Activated CD4-positive, alpha-beta T cell treated with anti-CD3 and anti-CD28 coated beads, Interleukin-2, amount 10 ng/mL, durations not matched to agents 7 days and 5 days (primary cell): ENCODE measurements at regions not wholly inside any gene's neighbourhood (a gene's known extent, or its start where the extent isn't known, plus 50 kb on each side); places are given as distances from the start of the nearest gene placed in this dataset.

Experiments used
- CTCF ChIA-PET: fragments of 350-600 bp; sonication (Branson Sonifier 250); formaldehyde crosslinking; loops from one replicate; lab custom pipeline; 2021; ENCODE audit warnings: antibody characterized with exemption; lab: Charles Lee
- POLR2A ChIA-PET: fragments of 350-600 bp; sonication (Branson Sonifier 250); formaldehyde crosslinking; loops from one replicate; lab custom pipeline; 2021; ENCODE audit warnings: antibody characterized with exemption; lab: Charles Lee
- DNase-seq: peaks from one replicate; pipeline ENCODE4 v3.0.0-alpha.2; 2020
- H3K27ac Mint-ChIP-seq: one replicate; pipeline ENCODE4 v1.8.0; 2021; ENCODE audit warnings: mild to moderate bottlenecking, moderate library complexity, mixed read lengths
- H3K27me3 Mint-ChIP-seq: one replicate; pipeline ENCODE4 v1.8.0; 2021; ENCODE audit warnings: mixed read lengths
- H3K36me3 Mint-ChIP-seq: one replicate; pipeline ENCODE4 v1.8.0; 2021; ENCODE audit warnings: low read depth, mixed read lengths
- H3K4me1 Mint-ChIP-seq: one replicate; pipeline ENCODE4 v1.8.0; 2021; ENCODE audit warnings: mixed read lengths
- H3K4me3 Mint-ChIP-seq: one replicate; pipeline ENCODE4 v1.8.0; 2021; ENCODE audit warnings: mild to moderate bottlenecking, moderate library complexity, mixed read lengths
- H3K9me3 Mint-ChIP-seq: one replicate; pipeline ENCODE4 v1.8.0; 2021; ENCODE audit warnings: mixed read lengths

DNA sequence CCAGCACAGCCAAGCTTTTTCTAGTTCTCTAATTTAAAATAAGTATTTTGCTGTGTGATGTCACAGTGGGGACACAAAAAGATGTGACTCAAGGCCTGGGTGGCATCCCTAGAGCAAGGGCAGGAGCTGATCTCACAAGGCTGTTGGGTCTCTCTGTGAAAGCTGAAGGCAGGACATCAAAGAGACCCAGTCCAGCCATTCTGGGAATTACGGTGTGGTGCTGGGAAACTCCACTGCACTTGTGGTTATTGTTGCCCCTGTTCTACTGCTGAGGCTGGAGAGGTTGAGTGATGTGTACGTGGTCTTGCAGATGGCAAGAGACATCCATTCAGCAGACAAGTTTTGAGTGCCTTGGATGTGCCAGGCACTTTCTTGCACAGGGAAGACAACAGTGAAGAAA, 352.9 kb downstream of the CYRIA start:
- no peaks in the 10 kb centered on the region for H3K9me3 Mint-ChIP-seq
- H3K4me1 Mint-ChIP-seq: no peaks in the 10 kb centered on the region
- H3K27ac Mint-ChIP-seq: no peak overlapping the region
- ChIA-PET POLR2A (no interaction called here), CTCF (no interaction called here)
- peaks cover 7% of the 10 kb centered on the region for H3K27me3 Mint-ChIP-seq
- H3K36me3 Mint-ChIP-seq: no peaks in the 10 kb centered on the region
- no peak overlapping the region for H3K4me3 Mint-ChIP-seq
- no peak for DNase-seq

DNA sequence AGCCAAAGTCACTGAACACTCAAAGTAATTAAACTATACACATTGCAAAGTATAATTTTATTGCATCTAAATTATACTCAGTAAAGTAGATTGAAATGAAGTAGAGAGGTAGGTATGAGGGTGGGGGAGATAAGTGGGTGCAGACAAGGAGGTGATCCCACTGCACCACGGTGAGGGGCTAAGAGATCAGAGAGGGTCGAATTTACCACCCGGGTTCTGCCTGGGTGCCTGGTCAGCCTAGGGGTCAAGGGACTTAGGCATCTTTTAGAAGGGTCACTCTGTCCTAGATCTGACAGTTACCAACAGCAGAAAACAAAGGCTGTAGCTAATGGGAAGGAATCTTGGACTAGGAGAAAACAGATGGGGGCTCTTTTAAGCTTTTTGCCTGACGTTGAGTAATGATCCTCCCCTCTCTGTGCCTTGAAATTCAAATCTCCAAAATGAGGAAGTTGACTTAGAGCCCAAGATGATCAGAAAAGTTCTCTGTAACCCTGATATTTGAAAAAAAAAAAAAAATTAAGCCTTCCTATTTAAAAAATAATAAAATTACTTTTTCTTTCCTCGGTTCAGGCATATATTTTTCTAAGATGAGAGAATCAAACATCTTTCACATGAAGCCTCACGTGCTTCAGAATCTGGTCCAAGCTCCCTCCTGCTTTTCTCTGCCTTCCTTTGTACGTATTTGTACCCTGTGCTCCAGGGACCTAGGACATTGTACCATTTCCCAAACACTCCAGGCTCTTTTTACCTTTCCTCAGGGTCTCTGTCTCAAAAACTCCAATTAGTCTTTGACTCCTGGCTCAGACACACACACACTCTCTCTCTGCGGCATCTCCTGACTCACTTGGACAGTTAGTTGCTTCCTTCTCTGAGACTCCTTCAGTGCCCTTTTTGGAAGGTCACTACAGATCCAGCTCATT, 353.9 kb downstream of the CYRIA start:
- no peak for DNase-seq
- Mint-ChIP-seq H3K36me3 (no peaks in the 10 kb centered on the region), H3K4me1 (no peaks in the 10 kb centered on the region), H3K27me3 (peaks cover 7% of the 10 kb centered on the region), H3K9me3 (no peaks in the 10 kb centered on the region), H3K4me3 (no peak overlapping the region), H3K27ac (no peak overlapping the region)
- ChIA-PET POLR2A (no interaction called here), CTCF (no interaction called here)

DNA sequence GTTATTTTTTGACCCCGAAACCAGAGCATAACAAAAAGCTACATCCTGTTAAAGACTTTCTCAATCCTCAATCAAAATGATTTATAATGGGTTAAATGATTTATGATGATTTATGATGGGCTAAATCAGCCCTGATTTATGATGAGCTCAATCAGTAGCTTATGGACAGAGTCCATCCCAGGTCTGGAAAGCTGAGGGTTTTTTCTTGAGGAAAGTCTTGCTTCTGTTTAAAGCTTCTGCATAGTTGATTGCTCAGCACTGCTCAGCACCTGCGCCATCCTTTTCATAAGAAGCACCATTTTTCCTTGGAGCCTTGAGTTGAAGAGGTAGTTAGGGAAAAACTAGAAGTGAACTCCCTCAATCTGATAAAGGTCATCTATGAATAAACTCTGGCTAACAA, 356.8 kb downstream of the CYRIA start:
- Mint-ChIP-seq H3K9me3 (no peaks in the 10 kb centered on the region), H3K27ac (no peak overlapping the region), H3K4me3 (no peak overlapping the region), H3K36me3 (no peaks in the 10 kb centered on the region), H3K27me3 (peaks cover 8% of the 10 kb centered on the region), H3K4me1 (no peaks in the 10 kb centered on the region)
- CTCF ChIA-PET: no interaction called here
- POLR2A ChIA-PET: no interaction called here
- no peak for DNase-seq

DNA sequence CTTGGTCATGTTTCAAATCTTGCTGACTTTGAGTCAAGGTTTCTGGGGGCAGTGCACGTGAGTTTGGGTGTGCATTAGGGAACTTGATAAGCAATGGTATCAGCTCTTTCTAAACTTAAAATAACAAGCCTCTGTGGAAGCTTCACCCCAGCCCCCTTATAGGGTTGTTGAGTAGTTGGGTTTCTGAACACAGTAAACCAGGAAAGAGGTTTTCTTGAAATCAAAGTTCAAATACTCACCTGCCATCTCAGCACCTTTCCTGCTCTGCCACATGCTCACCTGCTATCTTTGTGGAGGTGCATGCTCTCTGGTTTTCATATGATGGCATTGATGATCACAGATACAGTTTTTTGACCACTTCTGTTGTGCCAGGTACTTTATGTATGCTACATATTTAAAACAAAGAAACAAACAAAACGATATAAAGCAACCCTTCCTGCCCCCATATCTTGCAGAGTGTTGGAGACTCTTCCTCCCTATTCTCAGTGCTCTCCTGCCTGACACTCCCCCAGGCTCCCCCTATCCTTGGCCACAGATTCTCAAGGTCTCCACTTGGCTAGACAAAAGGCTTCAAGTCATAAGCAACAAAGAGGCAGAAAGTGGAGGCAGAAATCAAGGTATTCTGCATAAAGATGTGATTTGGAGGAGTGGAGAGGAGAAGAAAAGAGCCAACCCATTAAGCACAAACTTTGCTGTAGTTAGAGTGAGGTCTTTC, 360.6 kb downstream of the CYRIA start:
- H3K36me3 Mint-ChIP-seq: no peaks in the 10 kb centered on the region
- peaks cover 11% of the 10 kb centered on the region for H3K27me3 Mint-ChIP-seq
- no peak for DNase-seq
- H3K4me3 Mint-ChIP-seq: no peak overlapping the region
- CTCF ChIA-PET: no interaction called here
- peaks cover 8% of the 10 kb centered on the region for H3K4me1 Mint-ChIP-seq
- POLR2A ChIA-PET: no interaction called here
- H3K27ac Mint-ChIP-seq: no peak overlapping the region
- H3K9me3 Mint-ChIP-seq: peaks cover 3% of the 10 kb centered on the region

DNA sequence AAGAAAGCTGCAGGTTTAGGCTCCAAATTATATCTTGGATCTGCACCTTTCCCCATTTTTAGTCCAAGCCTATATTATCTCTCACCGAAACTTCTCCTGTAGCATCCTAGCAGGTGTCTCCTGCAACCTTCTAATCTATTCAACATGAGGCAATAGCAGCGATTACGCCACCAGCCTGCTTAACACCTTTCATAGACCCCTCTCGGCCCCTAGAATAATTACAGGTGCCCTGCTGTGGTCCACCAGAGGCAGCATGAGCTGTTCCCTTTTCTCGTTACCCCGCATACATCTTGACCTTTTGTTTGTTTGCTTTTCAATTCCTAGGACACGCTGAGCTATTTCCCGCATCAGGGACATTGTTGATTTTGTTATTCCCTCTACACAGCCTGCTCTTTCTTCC, 361.9 kb downstream of the CYRIA start:
- H3K4me1 Mint-ChIP-seq: peaks cover 8% of the 10 kb centered on the region
- H3K4me3 Mint-ChIP-seq: no peak overlapping the region

DNA sequence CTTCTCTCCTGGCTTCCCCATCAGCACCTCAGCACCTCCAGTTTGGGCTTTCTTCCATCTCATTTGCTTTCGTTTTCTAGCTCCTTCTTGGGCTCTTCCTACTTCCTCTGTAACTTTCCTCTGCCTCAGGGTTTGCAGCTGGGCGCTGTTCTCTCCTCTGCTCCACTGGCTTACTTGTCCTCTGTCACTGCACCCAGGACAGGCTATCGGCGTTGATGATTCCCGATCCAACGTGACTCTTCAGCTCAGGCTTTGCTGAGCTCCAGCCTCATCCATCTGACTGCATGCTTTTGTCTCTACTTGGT, 362.4 kb downstream of the CYRIA start:
- Mint-ChIP-seq H3K9me3 (peaks cover 3% of the 10 kb centered on the region), H3K4me1 (peaks cover 8% of the 10 kb centered on the region), H3K4me3 (peak overlapping the region; percentile 21), H3K27ac (no peak overlapping the region), H3K27me3 (peaks cover 11% of the 10 kb centered on the region), H3K36me3 (no peaks in the 10 kb centered on the region)
- ChIA-PET CTCF (no interaction called here), POLR2A (no interaction called here)
- DNase-seq: no peak

More for the DNA sequence above, 361.9 kb downstream of the CYRIA start:
- DNase-seq: no peak
- POLR2A ChIA-PET: no interaction called here
- CTCF ChIA-PET: no interaction called here
- Mint-ChIP-seq H3K9me3 (peaks cover 3% of the 10 kb centered on the region), H3K27ac (no peak overlapping the region), H3K27me3 (peaks cover 11% of the 10 kb centered on the region), H3K36me3 (no peaks in the 10 kb centered on the region)

DNA sequence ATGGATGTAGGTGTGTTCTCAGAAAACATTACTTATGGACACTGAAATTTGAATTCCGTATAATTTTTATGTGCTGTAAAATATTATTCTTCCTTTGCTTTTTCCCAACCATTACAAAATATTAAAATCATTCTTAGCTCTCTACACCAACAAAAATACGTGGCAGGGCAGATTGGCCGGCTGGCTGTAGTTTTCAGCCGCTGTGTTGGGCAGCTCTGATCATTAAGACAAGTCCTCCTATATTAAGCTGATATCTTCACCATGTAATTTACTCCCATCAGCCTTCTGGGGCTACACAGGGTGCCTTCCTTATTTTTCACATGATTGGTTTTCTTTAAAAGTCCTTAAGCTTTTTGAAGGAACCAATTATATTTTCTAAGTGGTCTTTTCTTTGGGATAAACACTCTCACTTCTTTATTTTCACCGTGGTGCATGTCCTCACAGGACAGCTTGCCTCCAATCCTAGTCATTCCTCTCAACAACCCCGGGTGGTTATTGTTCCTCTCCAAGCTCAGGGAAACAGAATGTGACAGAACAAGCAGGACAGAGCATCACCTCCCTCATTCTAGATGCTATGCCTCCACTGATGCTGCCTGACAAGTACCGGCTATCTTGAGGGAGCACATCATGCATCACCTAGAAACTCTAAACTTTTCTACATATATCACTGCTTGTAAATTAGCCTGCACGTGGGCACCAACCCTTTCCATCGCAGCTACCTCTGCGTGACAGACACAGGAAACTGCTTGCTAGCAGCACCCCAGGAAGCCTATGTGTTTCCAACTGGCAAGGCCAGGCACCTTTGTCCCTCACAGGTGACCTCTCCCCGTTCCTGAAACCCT, 362.3 kb downstream of the MYCN start:
- DNase-seq: no peak
- H3K4me3 Mint-ChIP-seq: peak overlapping the region; percentile 21
- H3K4me1 Mint-ChIP-seq: peaks cover 8% of the 10 kb centered on the region
- H3K27me3 Mint-ChIP-seq: peaks cover 11% of the 10 kb centered on the region
- POLR2A ChIA-PET: no interaction called here
- H3K9me3 Mint-ChIP-seq: peaks cover 3% of the 10 kb centered on the region
- CTCF ChIA-PET: no interaction called here
- no peaks in the 10 kb centered on the region for H3K36me3 Mint-ChIP-seq
- no peak overlapping the region for H3K27ac Mint-ChIP-seq

DNA sequence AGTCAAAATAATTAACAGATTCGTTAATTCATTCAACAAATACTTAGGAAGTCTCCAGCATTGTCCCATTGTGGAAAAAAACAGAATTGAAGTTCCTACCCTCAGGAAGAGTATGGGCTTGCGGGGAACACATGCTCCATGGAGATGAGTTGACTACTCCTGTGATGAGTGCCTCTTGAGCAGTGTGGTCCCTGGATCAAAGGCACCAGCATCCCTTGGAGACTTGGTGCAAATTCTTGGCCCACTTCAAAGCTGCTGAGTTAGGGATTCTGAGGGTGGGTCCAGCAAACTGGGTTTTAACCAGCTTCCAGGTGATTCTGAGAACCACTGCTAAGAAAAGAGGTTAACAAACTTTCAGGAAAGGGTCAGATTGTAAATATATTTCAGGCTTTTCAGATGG, 361.6 kb downstream of the MYCN start:
- DNase-seq: no peak
- Mint-ChIP-seq H3K36me3 (no peaks in the 10 kb centered on the region), H3K4me1 (peaks cover 8% of the 10 kb centered on the region), H3K27ac (no peak overlapping the region), H3K9me3 (peaks cover 3% of the 10 kb centered on the region), H3K27me3 (peaks cover 11% of the 10 kb centered on the region), H3K4me3 (no peak overlapping the region)
- ChIA-PET CTCF (no interaction called here), POLR2A (no interaction called here)

DNA sequence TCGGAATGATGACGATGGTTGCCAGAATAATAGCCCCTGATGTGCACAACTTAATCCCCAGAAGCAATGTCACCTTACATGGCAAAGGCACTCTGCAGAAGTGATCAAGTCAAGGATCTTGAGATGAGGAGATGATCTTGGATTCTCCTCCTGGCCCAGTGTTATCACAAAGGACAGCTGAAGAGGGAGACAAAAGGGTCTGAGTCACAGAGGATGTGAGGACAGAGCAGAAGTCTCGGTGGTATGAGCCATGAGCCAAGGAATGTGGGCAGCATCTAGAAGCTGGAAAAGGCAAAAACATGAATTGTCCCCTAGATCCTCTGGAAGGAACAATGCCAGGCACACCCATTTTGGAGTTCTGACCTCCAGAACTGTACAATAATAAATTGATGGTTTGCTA, 358.5 kb downstream of the MYCN start:
- no peak overlapping the region for H3K4me3 Mint-ChIP-seq
- H3K9me3 Mint-ChIP-seq: peaks cover 3% of the 10 kb centered on the region
- H3K27ac Mint-ChIP-seq: no peak overlapping the region
- peaks cover 6% of the 10 kb centered on the region for H3K27me3 Mint-ChIP-seq
- ChIA-PET POLR2A (no interaction called here), CTCF (no interaction called here)
- no peak for DNase-seq
- H3K36me3 Mint-ChIP-seq: no peaks in the 10 kb centered on the region
- H3K4me1 Mint-ChIP-seq: peaks cover 8% of the 10 kb centered on the region

DNA sequence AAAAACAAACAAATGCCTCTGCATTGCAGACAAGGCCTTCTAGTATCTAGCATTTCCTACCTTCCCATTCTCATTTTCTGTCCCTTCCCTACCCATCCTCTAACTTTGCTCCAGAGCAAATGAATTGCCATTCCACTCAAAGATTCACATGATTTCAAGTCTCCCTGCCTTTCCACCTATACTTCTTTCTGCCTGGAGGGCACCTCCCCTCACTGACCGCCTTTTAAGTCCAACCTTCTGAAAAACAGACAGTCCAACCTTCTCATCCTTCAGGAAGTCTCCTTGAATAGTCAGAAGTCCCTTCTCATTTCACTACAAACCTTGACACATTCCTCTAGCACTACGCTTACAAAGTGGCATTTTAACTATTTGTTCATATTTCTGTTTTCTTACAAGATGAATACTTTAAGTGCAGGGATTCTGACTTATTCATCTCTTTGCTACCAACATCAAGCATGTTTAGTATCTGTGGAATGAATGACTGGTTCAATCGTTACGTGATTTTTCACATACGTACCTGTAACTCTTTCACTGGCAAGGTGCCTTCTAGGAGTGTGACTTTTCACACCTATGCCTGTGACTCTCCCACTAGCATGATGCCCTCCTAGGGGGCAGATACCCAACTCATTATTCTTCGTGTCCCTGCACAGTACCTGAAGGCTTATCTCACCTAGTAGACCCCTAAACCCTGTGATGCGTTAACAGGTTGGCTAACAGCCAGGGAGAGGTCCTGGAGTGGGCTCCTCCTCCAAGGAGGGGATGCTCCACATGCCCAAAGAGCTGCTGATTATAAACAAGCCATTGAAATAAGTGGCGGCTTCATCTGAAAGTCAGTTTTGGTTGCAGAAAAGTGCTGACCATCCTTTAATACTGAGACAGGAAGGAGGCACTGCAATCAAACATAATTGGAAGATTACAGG, 356.2 kb downstream of the MYCN start:
- DNase-seq: no peak
- no peaks in the 10 kb centered on the region for H3K4me1 Mint-ChIP-seq
- no peak overlapping the region for H3K4me3 Mint-ChIP-seq
- ChIA-PET POLR2A (no interaction called here), CTCF (no interaction called here)
- H3K27me3 Mint-ChIP-seq: peaks cover 3% of the 10 kb centered on the region
- no peaks in the 10 kb centered on the region for H3K36me3 Mint-ChIP-seq
- peaks cover 3% of the 10 kb centered on the region for H3K9me3 Mint-ChIP-seq
- H3K27ac Mint-ChIP-seq: no peak overlapping the region

DNA sequence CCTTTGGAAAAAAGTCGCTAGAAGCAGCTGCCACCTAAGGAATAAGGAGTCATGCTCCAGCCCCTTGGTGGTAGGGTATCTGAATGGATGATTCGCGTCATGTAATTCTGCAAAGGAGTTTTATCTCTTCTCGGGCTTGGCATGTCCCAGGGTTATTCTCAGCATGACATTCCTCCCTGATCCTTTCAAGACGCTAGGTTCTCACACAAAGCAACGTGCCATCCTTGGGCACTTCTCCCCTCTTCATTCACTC, 355.6 kb downstream of the MYCN start:
- no peak overlapping the region for H3K27ac Mint-ChIP-seq

DNA sequence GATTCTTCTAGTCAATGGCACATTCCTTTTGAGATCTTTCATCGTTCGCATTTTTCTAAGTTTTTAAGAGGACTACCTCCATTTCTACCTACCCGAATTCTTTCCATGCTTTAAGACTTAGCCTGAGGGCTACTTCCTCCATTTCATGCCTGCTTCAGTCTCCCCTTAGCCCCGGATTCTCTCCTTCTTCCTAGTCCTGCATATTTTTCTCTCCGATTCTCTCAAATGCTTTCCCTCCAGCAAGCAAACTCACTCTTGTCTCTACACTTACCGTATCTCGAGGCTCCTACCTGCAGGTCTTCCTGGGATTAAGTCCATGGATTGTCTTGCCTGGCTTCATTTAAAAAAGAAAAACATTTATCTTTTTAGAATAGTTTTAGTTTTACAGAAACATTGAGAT, 354.4 kb downstream of the MYCN start:
- H3K9me3 Mint-ChIP-seq: no peaks in the 10 kb centered on the region
- no peaks in the 10 kb centered on the region for H3K27me3 Mint-ChIP-seq
- POLR2A ChIA-PET: no interaction called here
- H3K4me3 Mint-ChIP-seq: no peak overlapping the region
- H3K27ac Mint-ChIP-seq: no peak overlapping the region
- no peak for DNase-seq
- H3K36me3 Mint-ChIP-seq: no peaks in the 10 kb centered on the region
- CTCF ChIA-PET: no interaction called here
- H3K4me1 Mint-ChIP-seq: no peaks in the 10 kb centered on the region

More for the DNA sequence above, 355.6 kb downstream of the MYCN start:
- Mint-ChIP-seq H3K9me3 (peaks cover 3% of the 10 kb centered on the region), H3K4me1 (no peaks in the 10 kb centered on the region), H3K27me3 (peaks cover 3% of the 10 kb centered on the region), H3K36me3 (no peaks in the 10 kb centered on the region), H3K4me3 (no peak overlapping the region)
- ChIA-PET CTCF (no interaction called here), POLR2A (no interaction called here)
- no peak for DNase-seq
